Muscle of back (tissue), 3 donors: ENCODE measurements at regions not wholly inside any gene's neighbourhood (a gene's known extent, or its start where the extent isn't known, plus 50 kb on each side); places are given as distances from the start of the nearest gene placed in this dataset.

Experiments
- DNase-seq, 3 donors: peaks; one replicate each; pipeline versions ENCODE4 v3.0.0 to v3.0.0-alpha.2; 2013

GRCh38 chr18:55166260-55166598, 207.0 kb upstream of the CCDC68 start:
- no peak for DNase-seq

GRCh38 chr18:55163550-55163949, 204.3 kb upstream of the CCDC68 start:
- no peak for DNase-seq

GRCh38 chr18:55161916-55162315, 202.7 kb upstream of the CCDC68 start:
- peak in 2 of 3 donors; percentile 27 to 54 for DNase-seq

GRCh38 chr18:55159027-55159426, 199.8 kb upstream of the CCDC68 start:
- no peak for DNase-seq

DNA sequence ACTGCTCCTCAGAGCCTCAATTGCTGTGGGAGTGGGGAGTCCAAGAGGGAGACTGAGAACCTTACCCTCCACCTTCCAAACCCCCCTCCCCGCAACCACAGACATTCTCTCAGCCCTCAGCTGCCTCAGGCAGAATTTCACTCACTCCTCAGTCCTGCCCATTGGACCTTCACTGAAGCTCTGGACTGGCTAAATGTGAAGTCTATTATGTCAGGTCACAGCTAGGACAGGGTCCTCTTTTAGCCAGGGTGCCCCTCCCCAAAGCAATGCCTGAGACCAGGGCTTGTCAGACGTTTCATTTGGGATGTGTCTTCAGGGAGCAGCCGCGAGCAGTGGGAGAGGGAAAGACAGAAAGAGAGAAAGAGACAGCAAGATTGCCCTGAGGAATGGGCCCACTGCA, 199.3 kb upstream of the CCDC68 start:
- no peak for DNase-seq

DNA sequence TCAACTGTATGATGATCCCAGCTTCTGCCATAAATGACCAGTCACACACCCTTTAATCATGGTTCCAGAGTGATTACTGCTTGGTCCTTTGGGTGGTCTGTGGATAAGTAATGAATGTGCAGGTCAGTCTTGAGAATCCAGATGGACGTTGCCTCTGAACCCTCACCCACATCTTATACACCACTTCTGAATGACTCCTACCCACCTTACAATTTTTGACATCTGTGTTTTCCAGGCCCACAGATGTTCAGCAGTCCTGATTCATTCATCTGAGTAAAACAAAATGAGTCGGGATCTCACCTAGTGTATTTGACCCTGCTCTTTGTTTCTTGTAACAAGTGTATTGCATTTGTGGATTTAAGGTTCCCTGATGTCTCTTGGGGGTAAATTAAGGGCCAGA, 194.1 kb upstream of the CCDC68 start:
- DNase-seq = no peak

DNA sequence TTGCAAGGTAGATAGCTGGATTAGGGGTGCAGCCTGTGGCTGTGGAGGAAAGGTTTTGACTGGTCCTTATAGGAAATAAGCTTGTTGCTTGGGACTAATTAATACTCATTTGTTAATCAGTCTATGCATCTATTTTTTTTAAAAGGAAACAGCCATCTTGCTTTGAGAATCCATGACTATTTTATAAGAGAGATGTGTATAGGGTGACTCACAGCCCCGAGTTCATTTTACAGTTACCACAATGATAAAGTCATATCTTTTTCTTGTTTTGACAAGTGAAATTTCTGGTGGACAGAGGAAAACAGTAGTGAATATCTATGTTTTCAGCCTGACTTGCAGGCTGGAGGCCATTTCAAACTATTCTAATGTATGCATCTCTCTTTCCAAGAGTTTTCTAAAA, 193.5 kb upstream of the CCDC68 start:
- DNase-seq = no peak

GRCh38 chr18:55149994-55150393, 190.7 kb upstream of the CCDC68 start:
- peak in 2 of 3 donors; percentile 40 to 55 for DNase-seq

DNA sequence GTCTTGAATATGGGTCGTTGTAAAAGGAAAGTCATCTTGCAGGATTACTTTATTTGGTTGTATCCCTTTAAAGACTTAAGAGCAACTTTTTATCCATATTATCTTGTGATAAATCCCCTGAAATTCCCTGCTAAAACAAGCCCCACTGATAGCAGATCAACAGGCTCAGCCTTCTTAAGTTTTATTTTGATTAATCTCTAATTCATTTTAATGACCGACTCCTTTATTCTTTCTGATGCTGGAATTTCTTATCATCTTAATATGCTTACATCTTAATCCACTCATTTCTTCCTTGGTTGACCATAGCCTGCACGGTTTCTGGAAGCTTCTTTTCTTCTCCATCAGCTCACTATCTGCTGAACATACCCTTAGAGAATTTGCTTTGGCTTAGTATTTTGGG, 188.5 kb upstream of the CCDC68 start:
- no peak for DNase-seq

GRCh38 chr18:55144193-55144930, 185.1 kb upstream of the CCDC68 start:
- DNase-seq = no peak

DNA sequence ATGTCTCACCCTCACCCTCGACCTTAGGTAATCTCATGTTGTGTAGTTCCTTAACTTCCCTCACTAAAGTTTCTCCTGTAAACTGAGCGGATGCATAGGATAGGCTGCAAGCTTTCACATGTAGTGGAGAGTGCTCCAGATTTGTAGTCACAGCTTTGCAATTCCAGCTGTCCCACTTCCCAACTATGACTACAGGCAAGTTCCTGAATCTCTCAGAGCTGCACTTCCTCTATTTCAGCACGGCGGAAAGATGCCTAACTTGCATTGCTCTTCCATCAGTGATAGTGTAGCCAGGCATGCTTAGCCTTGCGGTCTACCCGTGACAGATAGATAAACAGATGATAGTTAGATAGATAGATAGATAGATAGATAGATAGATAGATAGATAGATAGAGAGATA, 183.1 kb upstream of the CCDC68 start:
- DNase-seq = peak in 1 of 3 donors; percentile 30

DNA sequence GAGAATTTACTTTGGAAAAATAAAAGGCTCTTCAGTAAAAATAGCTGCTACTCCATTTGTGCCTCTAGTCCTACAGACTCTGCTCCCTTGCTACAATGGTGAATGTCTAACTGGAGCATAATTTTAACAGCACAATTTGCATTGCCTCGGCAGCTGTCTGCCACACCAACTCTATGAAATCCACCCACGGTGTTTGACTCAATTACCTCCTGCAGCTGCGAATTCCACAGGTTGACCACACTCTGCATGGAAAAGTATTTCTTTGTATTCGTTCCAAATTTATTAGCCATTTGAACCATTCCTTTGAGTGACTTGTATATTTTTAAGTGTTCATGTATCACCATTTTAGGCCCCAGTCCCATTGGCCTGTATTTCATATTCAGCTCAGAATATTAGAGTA, 182.1 kb upstream of the CCDC68 start:
- DNase-seq = no peak

DNA sequence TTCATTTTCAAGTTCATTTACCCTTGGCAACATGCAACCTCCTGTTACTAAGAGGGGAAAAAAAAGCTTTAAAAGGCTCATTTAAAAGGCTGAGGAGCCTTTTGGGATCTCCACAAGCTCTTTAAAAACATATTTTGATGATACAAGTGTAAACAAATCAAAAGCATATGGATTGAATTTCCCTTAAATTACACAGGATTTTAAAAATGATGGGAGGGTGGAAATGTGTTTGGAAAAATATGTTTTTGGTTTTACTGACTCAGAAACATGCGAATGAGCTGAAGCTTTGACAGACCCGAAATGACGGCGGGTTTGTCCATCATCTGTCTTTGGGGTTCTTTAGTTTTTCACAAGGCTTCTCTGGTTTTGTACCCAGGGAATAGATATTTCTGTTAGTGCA, 180.6 kb upstream of the CCDC68 start:
- no peak for DNase-seq

DNA sequence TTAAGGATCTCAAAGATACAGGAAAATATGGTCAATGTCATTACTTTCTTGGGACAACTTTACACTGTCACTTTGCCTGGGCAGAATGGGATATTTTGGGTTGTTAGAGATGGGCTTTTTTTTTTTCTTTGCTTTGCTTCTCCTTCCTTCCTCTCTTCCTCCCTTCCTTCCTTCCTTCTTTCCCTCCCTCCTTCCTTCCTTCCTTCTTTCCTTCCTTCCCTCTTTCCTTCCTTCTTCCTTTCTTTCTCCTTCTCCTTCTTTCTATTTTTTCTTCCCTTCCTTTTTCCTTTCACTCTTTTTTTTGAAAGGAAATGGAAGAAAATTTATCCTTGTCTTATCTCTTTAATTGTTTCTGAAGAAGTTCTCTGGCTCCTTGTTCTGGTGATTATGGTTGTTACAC, 180.0 kb upstream of the CCDC68 start:
- DNase-seq = no peak

DNA sequence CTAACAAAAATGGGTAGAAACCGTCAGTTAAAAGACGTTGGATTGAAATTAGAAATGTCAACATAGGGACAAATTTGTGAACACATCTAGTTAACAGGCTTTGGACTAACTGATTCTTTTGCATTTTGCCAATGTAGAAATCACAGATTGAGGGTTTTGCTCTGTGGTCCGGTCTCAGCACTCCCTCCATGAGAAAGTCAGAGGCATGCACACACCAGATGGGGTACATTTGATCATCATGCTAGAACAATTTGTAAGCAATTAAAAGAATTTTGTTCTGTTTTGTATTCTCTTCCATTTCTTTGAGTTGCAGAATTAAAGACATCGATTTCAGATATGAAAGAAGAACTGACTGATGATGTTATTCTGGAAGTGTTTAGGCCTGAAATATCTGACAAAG, 179.1 kb upstream of the CCDC68 start:
- DNase-seq = no peak

GRCh38 chr18:55137602-55138001, 178.3 kb upstream of the CCDC68 start:
- DNase-seq = no peak

DNA sequence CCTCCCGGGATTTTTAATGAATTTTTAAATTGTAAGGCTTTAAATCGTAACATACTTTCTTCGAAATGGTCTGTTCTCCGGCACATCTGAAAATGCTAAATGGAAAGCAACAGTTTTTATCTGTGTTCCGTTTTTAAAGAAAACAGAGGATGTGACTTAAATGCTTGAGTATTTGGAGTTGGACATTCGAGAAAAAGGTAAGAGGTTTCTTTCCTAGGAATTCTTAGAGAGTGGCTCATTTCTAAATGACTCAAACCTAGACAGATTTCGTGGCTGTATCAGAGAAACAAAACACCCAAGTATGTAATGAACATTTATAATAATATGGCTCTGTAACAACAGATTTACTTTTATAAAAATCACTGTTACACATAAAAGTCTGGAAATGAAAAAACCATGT, 177.6 kb upstream of the CCDC68 start:
- no peak for DNase-seq

DNA sequence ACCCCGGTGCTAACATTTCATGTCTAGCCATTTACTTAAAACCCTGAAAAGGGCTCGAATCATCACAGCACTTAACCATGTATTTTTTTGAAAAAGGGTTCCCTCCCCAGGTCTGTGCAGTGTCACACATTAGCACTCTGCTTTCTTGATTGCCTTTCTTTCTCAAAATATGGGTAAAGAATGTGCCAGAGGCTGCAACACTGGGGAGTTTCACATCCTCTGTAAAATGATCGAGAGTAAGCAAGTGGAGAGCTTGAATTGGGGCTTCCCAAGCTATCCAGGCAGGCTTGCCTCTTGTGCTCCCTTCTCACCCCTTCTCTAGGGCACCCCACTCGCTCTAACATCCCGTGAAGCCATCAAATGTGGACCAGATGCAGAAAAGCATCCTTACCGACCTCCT, 177.0 kb upstream of the CCDC68 start:
- DNase-seq = no peak

- no peak for DNase-seq
These were observed 174.1 kb upstream of the CCDC68 start for GRCh38 chr18:55133378-55133777.

DNA sequence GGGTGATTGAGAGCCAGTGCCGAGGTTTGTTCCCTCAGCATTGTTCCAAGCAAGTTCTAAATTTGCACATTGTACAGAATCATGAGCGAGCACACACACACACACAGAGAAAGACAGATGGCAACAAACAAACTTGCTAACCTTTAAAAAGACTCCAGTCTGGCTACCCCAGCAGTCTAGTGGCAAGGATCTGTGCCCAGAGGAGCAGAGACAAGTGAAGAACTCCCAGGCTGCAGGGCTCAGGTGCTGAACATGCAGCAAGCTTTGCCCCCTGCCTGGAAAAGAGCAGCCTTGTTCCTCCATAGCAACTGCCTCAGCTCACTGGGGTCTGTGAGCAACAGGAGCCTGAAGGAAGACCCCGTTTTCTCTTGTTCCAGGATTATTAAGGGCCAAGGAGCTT, 169.2 kb upstream of the CCDC68 start:
- DNase-seq = no peak

- DNase-seq = no peak
These were observed 165.0 kb upstream of the CCDC68 start for GRCh38 chr18:55124078-55124763.

DNA sequence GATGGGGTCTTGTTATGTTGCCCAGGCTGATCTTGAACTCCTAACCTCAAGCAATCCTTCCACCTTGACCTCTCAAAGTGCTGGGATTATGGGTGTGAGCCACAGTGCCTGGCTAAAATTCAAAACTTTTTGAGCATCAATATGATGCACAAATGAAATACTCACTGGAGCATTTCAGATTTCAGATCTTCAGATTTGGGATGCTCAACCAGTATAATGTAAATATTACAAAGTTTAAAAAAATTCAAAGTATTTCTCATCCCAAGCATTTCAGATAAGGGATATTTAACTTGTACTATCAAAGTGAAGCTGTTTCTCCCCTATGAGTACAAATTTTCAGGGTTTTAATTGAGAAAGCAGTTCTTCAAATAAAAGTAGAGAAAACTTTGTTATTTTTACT, 164.1 kb upstream of the CCDC68 start:
- DNase-seq = no peak

GRCh38 chr18:55121397-55122170, 162.3 kb upstream of the CCDC68 start:
- DNase-seq = no peak
